Activated naive CD4-positive, alpha-beta T cell treated with anti-CD3 and anti-CD28 coated beads, Interleukin-2, amount 10 ng/mL, durations not matched to agents 7 days and 5 days (primary cell): ENCODE measurements at regions not wholly inside any gene's neighbourhood (a gene's known extent, or its start where the extent isn't known, plus 50 kb on each side); places are given as distances from the start of the nearest gene placed in this dataset.
"Not testable (repeated sequence)": the region's sequence is repeated elsewhere in the genome, so short reads cannot be mapped to it uniquely, and the experiment has no call there.

ENCODE experiments used
- CTCF ChIA-PET: fragments of 350-600 bp; sonication (Branson Sonifier 250); formaldehyde crosslinking; loops from one replicate; lab custom pipeline; 2021; ENCODE audit warnings: antibody characterized with exemption; lab: Charles Lee
- DNase-seq: peaks from one replicate; pipeline ENCODE4 v3.0.0-alpha.2; 2020
- H3K27ac Mint-ChIP-seq: one replicate; pipeline ENCODE4 v1.8.0; 2021; ENCODE audit warnings: mild to moderate bottlenecking, moderate library complexity, mixed read lengths
- H3K27me3 Mint-ChIP-seq: one replicate; pipeline ENCODE4 v1.8.0; 2021; ENCODE audit warnings: mild to moderate bottlenecking, mixed read lengths
- H3K36me3 Mint-ChIP-seq: one replicate; pipeline ENCODE4 v1.8.0; 2021; ENCODE audit warnings: mixed read lengths
- H3K4me1 Mint-ChIP-seq: one replicate; pipeline ENCODE4 v1.8.0; 2021; ENCODE audit warnings: mixed read lengths
- H3K4me3 Mint-ChIP-seq: one replicate; pipeline ENCODE4 v1.8.0; 2021; ENCODE audit warnings: mild to moderate bottlenecking, moderate library complexity, mixed read lengths
- H3K9me3 Mint-ChIP-seq: one replicate; pipeline ENCODE4 v1.8.0; 2021; ENCODE audit warnings: mixed read lengths

- H3K27ac Mint-ChIP-seq, H3K36me3 Mint-ChIP-seq, H3K9me3 Mint-ChIP-seq, DNase-seq, H3K4me1 Mint-ChIP-seq, H3K27me3 Mint-ChIP-seq, CTCF ChIA-PET, H3K4me3 Mint-ChIP-seq: not testable (repeated sequence)
Measured at GRCh38 chr22:47860907-47861306, 1098.5 kb downstream of the TBC1D22A start.

GRCh38 chr22:47859881-47860525 lies 1097.6 kb downstream of the TBC1D22A start:
- Mint-ChIP-seq H3K4me1 (no peaks in the 10 kb centered on the region), H3K4me3 (no peak overlapping the region), H3K36me3 (no peaks in the 10 kb centered on the region), H3K27ac (no peak overlapping the region), H3K27me3 (no peaks in the 10 kb centered on the region), H3K9me3 (peaks cover 2% of the 10 kb centered on the region)
- DNase-seq, result no peak
- CTCF ChIA-PET, result no interaction called here

DNA sequence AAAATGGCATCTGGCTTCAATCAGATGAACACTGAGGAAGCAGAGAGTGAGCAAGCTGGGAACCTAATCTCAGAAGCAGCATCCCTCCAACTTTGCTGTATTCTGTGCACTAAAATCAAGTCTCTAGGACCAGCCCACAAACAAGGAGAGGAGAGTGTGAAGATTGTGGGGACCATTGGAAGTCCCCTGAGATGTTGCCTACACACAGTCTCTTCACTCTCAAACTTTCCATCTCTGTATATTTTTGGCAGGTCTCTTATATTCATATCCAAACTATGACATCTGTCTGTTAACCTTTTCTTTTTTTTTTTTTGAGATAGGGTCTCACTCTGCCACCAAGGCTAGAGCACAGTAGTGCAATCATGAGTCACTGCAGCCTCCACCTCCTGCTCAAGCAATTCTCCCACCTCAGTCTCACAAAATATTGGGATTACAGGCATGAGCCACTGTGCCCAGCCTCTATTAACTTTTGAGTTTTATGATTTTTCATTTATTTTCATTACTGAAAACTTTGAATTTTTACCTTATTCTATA lies 1096.4 kb downstream of the TBC1D22A start:
- DNase-seq, result no peak
- CTCF ChIA-PET, result no interaction called here
- Mint-ChIP-seq H3K4me1 (no peaks in the 10 kb centered on the region), H3K27ac (no peak overlapping the region), H3K27me3 (no peaks in the 10 kb centered on the region), H3K4me3 (no peak overlapping the region), H3K9me3 (peaks cover 1% of the 10 kb centered on the region), H3K36me3 (no peaks in the 10 kb centered on the region)

DNA sequence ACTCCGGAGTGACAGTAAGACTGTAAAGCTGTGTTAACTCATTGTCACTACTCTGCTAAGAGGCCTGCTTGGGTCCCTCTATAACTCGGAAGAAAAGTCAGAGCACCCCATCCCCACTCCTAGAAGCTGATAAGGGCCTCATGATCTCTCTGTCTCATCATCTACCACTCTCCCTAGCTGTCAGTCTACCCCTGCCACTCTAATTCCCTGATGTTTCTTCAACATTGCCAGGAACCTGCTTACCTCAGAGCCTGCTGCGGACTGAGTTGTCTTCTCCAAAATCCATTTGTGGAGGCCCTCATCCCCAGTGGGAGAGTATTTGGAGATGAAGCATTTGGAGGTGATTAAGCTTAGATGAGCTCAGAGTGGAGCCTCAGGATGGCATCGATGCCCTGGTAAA lies 1092.2 kb downstream of the TBC1D22A start:
- no peak overlapping the region for H3K27ac Mint-ChIP-seq
- DNase-seq, result no peak
- CTCF ChIA-PET, result no interaction called here
- H3K9me3 Mint-ChIP-seq, result no peaks in the 10 kb centered on the region
- no peaks in the 10 kb centered on the region for H3K36me3 Mint-ChIP-seq
- H3K4me3 Mint-ChIP-seq, result no peak overlapping the region
- H3K27me3 Mint-ChIP-seq, result peaks cover 3% of the 10 kb centered on the region
- H3K4me1 Mint-ChIP-seq, result no peaks in the 10 kb centered on the region

DNA sequence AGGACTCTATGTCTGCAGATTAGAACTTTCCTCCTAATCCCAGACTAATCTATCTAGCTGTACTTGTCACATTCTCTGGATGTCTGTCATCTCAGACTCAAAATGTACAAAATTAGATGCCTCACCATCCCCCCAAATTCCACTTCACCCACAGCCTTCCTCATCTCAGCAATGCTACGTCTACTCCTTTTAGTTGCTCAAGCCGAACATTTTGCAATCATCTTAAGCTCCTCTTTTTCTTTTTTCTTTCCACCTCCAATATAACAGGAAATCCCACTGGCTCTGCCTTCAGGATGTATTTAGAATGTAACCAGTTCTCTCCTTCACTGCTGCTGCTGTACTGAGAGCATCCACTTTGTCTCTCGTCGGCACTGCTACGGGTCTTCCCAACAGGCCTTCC lies 1091.8 kb downstream of the TBC1D22A start:
- peaks cover 3% of the 10 kb centered on the region for H3K27me3 Mint-ChIP-seq

DNA sequence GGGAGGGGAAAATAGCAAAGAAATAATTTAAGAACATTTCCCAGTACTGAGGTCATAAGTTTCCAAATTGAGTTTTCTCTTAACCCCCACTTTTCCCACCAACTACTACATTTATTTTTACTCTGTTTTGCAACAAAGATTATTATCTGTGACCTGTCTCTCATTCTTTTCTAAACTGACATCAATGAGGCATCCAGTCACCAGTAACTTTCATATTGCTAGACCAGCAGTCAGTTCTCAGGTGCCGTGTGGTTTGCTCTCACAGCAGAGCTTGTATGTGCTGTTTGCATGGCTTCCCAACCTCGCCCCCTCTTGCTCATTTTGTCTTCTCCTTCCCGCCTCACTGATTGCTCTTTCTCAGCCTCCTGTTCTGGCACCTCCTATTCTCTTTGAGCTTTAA lies 1091.3 kb downstream of the TBC1D22A start:
- Mint-ChIP-seq H3K4me3 (no peak overlapping the region), H3K9me3 (no peaks in the 10 kb centered on the region), H3K27ac (no peak overlapping the region), H3K27me3 (peaks cover 5% of the 10 kb centered on the region), H3K36me3 (no peaks in the 10 kb centered on the region), H3K4me1 (no peaks in the 10 kb centered on the region)
- CTCF ChIA-PET, result no interaction called here
- no peak for DNase-seq

More for the DNA sequence above, 1091.8 kb downstream of the TBC1D22A start:
- Mint-ChIP-seq H3K9me3 (no peaks in the 10 kb centered on the region), H3K36me3 (no peaks in the 10 kb centered on the region), H3K27ac (no peak overlapping the region), H3K4me1 (no peaks in the 10 kb centered on the region), H3K4me3 (no peak overlapping the region)
- no peak for DNase-seq
- CTCF ChIA-PET, result no interaction called here

DNA sequence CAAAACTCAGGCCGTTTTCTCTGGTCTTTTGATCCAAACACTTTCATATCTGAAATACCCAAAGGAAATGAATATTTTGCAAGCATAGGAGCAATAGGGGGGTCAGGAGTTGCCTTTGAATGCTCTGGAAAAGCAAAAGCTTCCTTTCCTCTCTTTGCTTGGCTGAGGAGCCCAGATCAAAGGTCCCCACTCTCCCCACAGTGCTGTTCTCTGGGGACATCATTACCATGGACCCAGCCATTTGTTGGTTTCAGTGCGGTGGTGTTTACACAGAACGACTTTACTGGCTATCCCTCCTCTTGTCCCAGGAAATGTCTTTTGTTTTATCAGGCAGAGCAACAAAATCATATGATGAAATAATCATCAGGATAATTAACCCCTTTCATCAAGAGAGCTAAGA lies 1089.1 kb downstream of the TBC1D22A start:
- Mint-ChIP-seq H3K36me3 (no peaks in the 10 kb centered on the region), H3K27me3 (peaks cover 8% of the 10 kb centered on the region), H3K4me1 (no peaks in the 10 kb centered on the region), H3K4me3 (no peak overlapping the region), H3K27ac (no peak overlapping the region), H3K9me3 (no peaks in the 10 kb centered on the region)
- no peak for DNase-seq
- CTCF ChIA-PET, result no interaction called here

GRCh38 chr22:47850644-47851151 lies 1088.2 kb downstream of the TBC1D22A start:
- Mint-ChIP-seq H3K9me3 (no peaks in the 10 kb centered on the region), H3K4me1 (no peaks in the 10 kb centered on the region), H3K27me3 (peaks cover 8% of the 10 kb centered on the region), H3K27ac (no peak overlapping the region), H3K4me3 (no peak overlapping the region), H3K36me3 (no peaks in the 10 kb centered on the region)
- DNase-seq, result no peak
- CTCF ChIA-PET, result no interaction called here

DNA sequence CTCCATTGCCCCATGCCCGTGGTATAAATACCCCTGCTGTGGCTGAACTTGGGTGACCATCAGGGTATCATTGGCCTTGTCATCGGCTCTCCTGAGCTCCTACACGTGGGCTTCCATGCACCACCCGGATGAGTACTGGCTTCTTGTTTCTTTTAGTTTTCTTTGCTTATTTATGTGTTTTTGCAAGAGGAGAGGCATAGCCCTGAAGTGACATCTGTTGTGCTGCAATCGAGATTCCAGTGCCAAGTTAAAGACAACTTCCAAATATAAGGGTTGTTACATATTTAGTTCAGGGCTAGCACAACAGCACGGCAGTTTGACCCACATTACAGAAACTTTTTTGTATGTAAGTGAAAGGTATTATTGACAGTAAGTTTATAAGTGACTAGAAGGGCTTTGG lies 1087.1 kb downstream of the TBC1D22A start:
- Mint-ChIP-seq H3K27me3 (peaks cover 8% of the 10 kb centered on the region), H3K4me3 (no peak overlapping the region), H3K36me3 (no peaks in the 10 kb centered on the region), H3K27ac (no peak overlapping the region), H3K4me1 (no peaks in the 10 kb centered on the region), H3K9me3 (no peaks in the 10 kb centered on the region)
- no peak for DNase-seq
- CTCF ChIA-PET, result no interaction called here

DNA sequence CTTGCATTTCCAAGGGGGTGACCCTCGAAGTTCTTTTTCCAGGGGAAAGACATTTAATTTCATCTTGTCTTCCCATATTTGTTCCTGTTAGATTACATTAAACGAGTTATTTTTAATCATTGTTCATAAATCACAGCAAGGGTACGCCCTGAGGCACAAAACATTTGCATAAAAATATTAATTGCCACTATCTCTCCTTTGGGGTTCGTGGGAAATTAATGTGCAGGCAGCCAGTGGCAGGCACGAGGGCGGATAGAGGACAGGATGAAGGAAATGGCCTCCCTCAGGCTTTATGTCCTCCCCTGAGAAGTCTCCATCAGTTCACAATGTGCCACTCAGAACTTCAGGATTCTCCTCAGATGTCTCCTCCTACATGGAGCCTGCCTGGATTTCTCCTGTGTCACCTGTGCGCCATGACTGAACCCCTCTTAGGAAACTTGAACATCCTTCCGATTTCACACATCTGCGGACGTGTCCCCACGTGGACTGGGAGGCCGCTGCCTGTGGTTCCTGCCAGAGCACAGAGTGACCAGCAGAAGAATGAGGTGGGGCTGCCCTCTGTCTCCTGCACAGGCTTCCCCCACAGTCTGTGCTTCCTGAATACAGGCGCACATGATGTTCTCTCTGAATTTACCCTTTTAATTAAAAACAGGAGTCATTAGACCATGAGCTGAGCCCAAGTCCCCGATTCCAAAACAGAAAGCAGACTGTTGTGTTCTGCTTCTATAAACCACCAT lies 1085.9 kb downstream of the TBC1D22A start:
- Mint-ChIP-seq H3K9me3 (no peaks in the 10 kb centered on the region), H3K36me3 (no peaks in the 10 kb centered on the region), H3K27me3 (peaks cover 8% of the 10 kb centered on the region), H3K4me3 (no peak overlapping the region), H3K27ac (no peak overlapping the region), H3K4me1 (no peaks in the 10 kb centered on the region)
- DNase-seq, result no peak
- CTCF ChIA-PET, result no interaction called here

- Mint-ChIP-seq H3K27me3 (peaks cover 8% of the 10 kb centered on the region), H3K4me3 (no peak overlapping the region), H3K9me3 (no peaks in the 10 kb centered on the region), H3K27ac (no peak overlapping the region), H3K4me1 (no peaks in the 10 kb centered on the region), H3K36me3 (no peaks in the 10 kb centered on the region)
- CTCF ChIA-PET, result no interaction called here
- DNase-seq, result no peak
Measured at GRCh38 chr22:47847131-47847890, 1084.9 kb downstream of the TBC1D22A start.

- CTCF ChIA-PET, result no interaction called here
- H3K4me3 Mint-ChIP-seq, result no peak overlapping the region
- H3K9me3 Mint-ChIP-seq, result no peaks in the 10 kb centered on the region
- peaks cover 16% of the 10 kb centered on the region for H3K27me3 Mint-ChIP-seq
- no peaks in the 10 kb centered on the region for H3K4me1 Mint-ChIP-seq
- H3K36me3 Mint-ChIP-seq, result no peaks in the 10 kb centered on the region
- no peak overlapping the region for H3K27ac Mint-ChIP-seq
- no peak for DNase-seq
Measured at GRCh38 chr22:47846206-47846605, 1083.8 kb downstream of the TBC1D22A start.

- no peaks in the 10 kb centered on the region for H3K4me1 Mint-ChIP-seq
- no peak overlapping the region for H3K27ac Mint-ChIP-seq
- peaks cover 9% of the 10 kb centered on the region for H3K27me3 Mint-ChIP-seq
- no peak for DNase-seq
- no peaks in the 10 kb centered on the region for H3K9me3 Mint-ChIP-seq
- no peak overlapping the region for H3K4me3 Mint-ChIP-seq
- no peaks in the 10 kb centered on the region for H3K36me3 Mint-ChIP-seq
- CTCF ChIA-PET, result no interaction called here
Measured at GRCh38 chr22:47842119-47842518, 1079.7 kb downstream of the TBC1D22A start.

- Mint-ChIP-seq H3K9me3 (no peaks in the 10 kb centered on the region), H3K27ac (no peak overlapping the region), H3K36me3 (no peaks in the 10 kb centered on the region), H3K4me3 (no peak overlapping the region), H3K4me1 (no peaks in the 10 kb centered on the region), H3K27me3 (peaks cover 9% of the 10 kb centered on the region)
- DNase-seq, result no peak
- CTCF ChIA-PET, result no interaction called here
Measured at GRCh38 chr22:47841156-47841555, 1078.7 kb downstream of the TBC1D22A start.
